Neuronal stem cell (in vitro differentiated cells): ENCODE measurements at regions not wholly inside any gene's neighbourhood (a gene's known extent, or its start where the extent isn't known, plus 50 kb on each side); places are given as distances from the start of the nearest gene placed in this dataset.
A peak's percentile ranks its signal among the peaks of the same experiment; 100 is the strongest.

Experiments used
- DNase-seq: peaks from one replicate; pipeline ENCODE4 v3.0.0-alpha.2; 2013; ENCODE audit warnings: low spot score
- H2AFZ ChIP-seq: one replicate; pipeline ENCODE4 v1.6.1; 2013; ENCODE audit warnings: mild to moderate bottlenecking, low read length, inconsistent platforms
- H2AK5ac ChIP-seq: 2 replicates; pipeline ENCODE4 v1.6.1; 2013; ENCODE audit warnings: low read depth, mild to moderate bottlenecking, inconsistent platforms, low read length, moderate library complexity, mixed read lengths
- H2BK120ac ChIP-seq: 2 replicates; pipeline ENCODE4 v1.6.1; 2013; ENCODE audit warnings: low read depth, mild to moderate bottlenecking, inconsistent platforms, low read length, moderate library complexity, mixed read lengths
- H2BK12ac ChIP-seq: one replicate; pipeline ENCODE4 v1.6.1; 2013; ENCODE audit warnings: low read length, inconsistent platforms
- H2BK15ac ChIP-seq: 2 replicates; pipeline ENCODE4 v1.6.1; 2013; ENCODE audit warnings: mild to moderate bottlenecking, low read length, inconsistent platforms, mixed read lengths
- H2BK5ac ChIP-seq: one replicate; pipeline ENCODE4 v1.6.1; 2013; ENCODE audit warnings: inconsistent platforms, mild to moderate bottlenecking, low read length, moderate library complexity
- H3K14ac ChIP-seq: one replicate; pipeline ENCODE4 v1.6.1; 2013; ENCODE audit warnings: low read length, inconsistent platforms
- H3K18ac ChIP-seq: 2 replicates; pipeline ENCODE4 v1.6.1; 2013; ENCODE audit warnings: low read length, inconsistent platforms
- H3K23ac ChIP-seq: 2 replicates; pipeline ENCODE4 v1.6.1; 2013; ENCODE audit warnings: low read depth, mild to moderate bottlenecking, mixed read lengths, low read length, inconsistent platforms; ENCODE audit not compliant: poor library complexity
- H3K27ac ChIP-seq: replicated peaks from 3 replicates; pipeline ENCODE4 v1.5.1; 2013; ENCODE audit warnings: low read length, inconsistent platforms
- H3K27me3 ChIP-seq, 3 experiments: 2 replicates each; pipeline ENCODE4 v1.6.1; 2013; ENCODE audit warnings: low read length in 3 of 3, mild to moderate bottlenecking in 2 of 3, inconsistent platforms in 1 of 3, low read depth in 1 of 3, mixed read lengths in 1 of 3, moderate library complexity in 1 of 3; ENCODE audit not compliant: control insufficient read depth in 3 of 3, insufficient read depth in 3 of 3
- H3K36me3 ChIP-seq, 2 donors: replicated peaks in 1 of 2; 2 replicates each; pipeline ENCODE4 v1.6.1; 2013; ENCODE audit warnings: low read length in 2 of 2; ENCODE audit not compliant: control insufficient read depth in 2 of 2, insufficient read depth in 2 of 2
- H3K4ac ChIP-seq: 2 replicates; pipeline ENCODE4 v1.6.1; 2013; ENCODE audit warnings: inconsistent platforms, mild to moderate bottlenecking, low read length, moderate library complexity
- H3K4me1 ChIP-seq, 2 donors: 1 replicate in 1 of 2; 2 replicates in 1 of 2; pipeline ENCODE4 v1.6.1; 2013; ENCODE audit warnings: low read length in 2 of 2, low read depth in 1 of 2; ENCODE audit not compliant: control insufficient read depth in 2 of 2, insufficient read depth in 1 of 2
- H3K4me2 ChIP-seq: one replicate; pipeline ENCODE4 v1.6.1; 2013; ENCODE audit warnings: mild to moderate bottlenecking, low read length, inconsistent platforms; ENCODE audit not compliant: insufficient read depth, poor library complexity, severe bottlenecking
- H3K4me3 ChIP-seq, 2 donors: 2 replicates each; pipeline ENCODE4 v1.5.1; 2013; ENCODE audit warnings: low read length in 2 of 2, mild to moderate bottlenecking in 2 of 2, inconsistent platforms in 1 of 2, moderate library complexity in 1 of 2
- H3K79me1 ChIP-seq: one replicate; pipeline ENCODE4 v1.6.1; 2013; ENCODE audit warnings: low read depth, mild to moderate bottlenecking, inconsistent platforms, low read length, moderate library complexity
- H3K9ac ChIP-seq: one replicate; pipeline ENCODE4 v1.6.1; 2013; ENCODE audit warnings: mild to moderate bottlenecking, low read depth, low read length, inconsistent platforms; ENCODE audit not compliant: poor library complexity
- H3K9me3 ChIP-seq, 2 donors: replicated peaks in 1 of 2; 2 replicates each; pipeline versions ENCODE3 to v1.6.1; 2013; ENCODE audit warnings: low read length in 2 of 2, mild to moderate bottlenecking in 2 of 2, inconsistent platforms in 1 of 2, low read depth in 1 of 2, mixed read lengths in 1 of 2, moderate library complexity in 1 of 2; ENCODE audit not compliant: control insufficient read depth in 2 of 2, insufficient read depth in 1 of 2
- H4K8ac ChIP-seq: one replicate; pipeline ENCODE4 v1.6.1; 2013; ENCODE audit warnings: low read depth, mild to moderate bottlenecking, inconsistent platforms, low read length, moderate library complexity
- H4K91ac ChIP-seq: one replicate; pipeline ENCODE4 v1.6.1; 2013; ENCODE audit warnings: low read length, low read depth, mild to moderate bottlenecking, inconsistent platforms; ENCODE audit not compliant: poor library complexity
- WGBS, 2 donors: extraction: QIAGEN DNeasy Blood & Tissue Kit; methylation state at CpG; one replicate each; pipeline ENCODE4 v1.1.7; 2013; ENCODE audit warnings: missing lambda C conversion rate in 2 of 2, mixed read lengths in 1 of 2; ENCODE audit not compliant: insufficient read length in 2 of 2, insufficient replicate concordance in 1 of 2; ENCODE audit errors: extremely low coverage in 2 of 2; 5-methylcytosine and 5-hydroxymethylcytosine counted together

GRCh38 chr9:107216329-107216728, 66.8 kb upstream of the RAD23B start:
- Histone ChIP-seq H4K8ac (no peak overlapping the region), H2BK120ac (no peak overlapping the region), H3K4ac (no peak overlapping the region), H3K9ac (no peak overlapping the region), H3K14ac (no peak overlapping the region), H2BK12ac (no peak overlapping the region), H2BK5ac (no peak overlapping the region), H3K4me2 (no peak overlapping the region), H3K4me3 (no peak overlapping the region), H3K27me3 (no peaks in the 10 kb centered on the region), H2BK15ac (no peak overlapping the region), H3K23ac (no peak overlapping the region), H2AFZ (no peak overlapping the region), H2AK5ac (no peak overlapping the region), H3K36me3 (no peaks in the 10 kb centered on the region), H3K27ac (no peak overlapping the region), H4K91ac (no peak overlapping the region), H3K4me1 (no peaks in the 10 kb centered on the region), H3K79me1 (no peaks in the 10 kb centered on the region), H3K9me3 (no peaks in the 10 kb centered on the region), H3K18ac (no peak overlapping the region)
- WGBS, 2 donors = no CpG with 5 or more reads among the region's 4 CpGs
- DNase-seq = no peak

- H2BK120ac ChIP-seq = no peak overlapping the region
- whole genome bisulfite sequencing, 2 donors = no CpG with 5 or more reads among the region's 6 CpGs
- H2BK5ac ChIP-seq = no peak overlapping the region
- no peak overlapping the region for H3K27ac ChIP-seq
- no peaks in the 10 kb centered on the region for H3K79me1 ChIP-seq
- H2AK5ac ChIP-seq = no peak overlapping the region
- no peak overlapping the region for H3K14ac ChIP-seq
- H4K8ac ChIP-seq = no peak overlapping the region
- no peak overlapping the region for H3K4me3 ChIP-seq
- peaks cover 2 to 5% of the 10 kb centered on the region in 2 donors for H3K4me1 ChIP-seq
- H3K4me2 ChIP-seq = no peak overlapping the region
- no peaks in the 10 kb centered on the region for H3K27me3 ChIP-seq
- no peaks in the 10 kb centered on the region for H3K36me3 ChIP-seq
- H3K4ac ChIP-seq = no peak overlapping the region
- no peak overlapping the region for H3K23ac ChIP-seq
- H3K18ac ChIP-seq = no peak overlapping the region
- no peak overlapping the region for H2BK15ac ChIP-seq
- H3K9ac ChIP-seq = no peak overlapping the region
- no peak overlapping the region for H4K91ac ChIP-seq
- no peak overlapping the region for H2BK12ac ChIP-seq
- H3K9me3 ChIP-seq = no peaks in the 10 kb centered on the region
- no peak for DNase-seq
- no peak overlapping the region for H2AFZ ChIP-seq
Measured at GRCh38 chr9:107218829-107219485, 64.1 kb upstream of the RAD23B start.

- H3K4me1 ChIP-seq = peaks cover 2 to 5% of the 10 kb centered on the region in 2 donors
- H3K27me3 ChIP-seq = no peaks in the 10 kb centered on the region
- H2AFZ ChIP-seq = no peak overlapping the region
- H3K79me1 ChIP-seq = no peaks in the 10 kb centered on the region
- H3K23ac ChIP-seq = no peak overlapping the region
- no peaks in the 10 kb centered on the region for H3K36me3 ChIP-seq
- H3K9me3 ChIP-seq = no peaks in the 10 kb centered on the region
- no peak overlapping the region for H3K27ac ChIP-seq
- no peak overlapping the region for H2BK15ac ChIP-seq
- H2AK5ac ChIP-seq = no peak overlapping the region
- no peak overlapping the region for H3K4me2 ChIP-seq
- no peak overlapping the region for H2BK5ac ChIP-seq
- H3K14ac ChIP-seq = no peak overlapping the region
- H3K9ac ChIP-seq = no peak overlapping the region
- H2BK120ac ChIP-seq = no peak overlapping the region
- H2BK12ac ChIP-seq = no peak overlapping the region
- H3K4me3 ChIP-seq = no peak overlapping the region
- no peak overlapping the region for H3K18ac ChIP-seq
- no peak for DNase-seq
- no peak overlapping the region for H4K8ac ChIP-seq
- H4K91ac ChIP-seq = no peak overlapping the region
- no CpG with 5 or more reads among the region's 4 CpGs for WGBS, 2 donors
- no peak overlapping the region for H3K4ac ChIP-seq
Measured at GRCh38 chr9:107219486-107220077, 63.5 kb upstream of the RAD23B start.

- Histone ChIP-seq H3K36me3 (no peaks in the 10 kb centered on the region), H3K23ac (no peak overlapping the region), H3K9me3 (no peaks in the 10 kb centered on the region), H2BK5ac (no peak overlapping the region), H3K27ac (peak overlapping the region; percentile 36), H3K18ac (no peak overlapping the region), H3K4me3 (no peak overlapping the region), H4K8ac (no peak overlapping the region), H3K27me3 (no peaks in the 10 kb centered on the region), H2AFZ (peak overlapping the region; percentile 76), H3K4me1 (peaks cover 2 to 5% of the 10 kb centered on the region in 2 donors), H3K9ac (no peak overlapping the region), H3K14ac (no peak overlapping the region), H2BK15ac (no peak overlapping the region), H3K4ac (no peak overlapping the region), H3K4me2 (no peak overlapping the region), H2AK5ac (no peak overlapping the region), H2BK120ac (no peak overlapping the region), H2BK12ac (no peak overlapping the region), H3K79me1 (no peaks in the 10 kb centered on the region), H4K91ac (no peak overlapping the region)
- no CpG with 5 or more reads among the region's 2 CpGs for WGBS, 2 donors
- no peak for DNase-seq
Measured at GRCh38 chr9:107221321-107221720, 61.8 kb upstream of the RAD23B start.
